ENCODE measurements at regions not wholly inside any gene's neighbourhood (a gene's known extent, or its start where the extent isn't known, plus 50 kb on each side); places are given as distances from the start of the nearest gene placed in this dataset.

DNA sequence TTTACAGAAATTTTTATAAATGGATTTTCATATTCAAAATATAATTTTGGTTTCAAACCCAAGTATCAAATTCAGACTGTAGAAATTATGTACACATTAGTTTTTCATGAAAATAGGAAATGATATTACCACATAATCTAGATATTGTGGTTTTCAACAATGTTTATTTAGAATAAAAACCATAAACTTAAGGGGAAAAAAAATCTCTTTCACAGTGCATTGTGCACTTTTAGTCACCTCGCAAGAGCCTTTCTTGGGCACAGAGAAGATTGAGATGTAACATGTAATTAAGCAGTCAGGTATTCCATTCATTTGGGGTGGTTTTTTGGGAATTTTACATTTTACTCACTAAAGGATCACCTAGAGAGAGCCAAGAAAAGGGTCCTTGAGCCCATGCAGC is 104.0 kb downstream of the TANC2 start:
- TF ChIP-seq, protein P1, sequence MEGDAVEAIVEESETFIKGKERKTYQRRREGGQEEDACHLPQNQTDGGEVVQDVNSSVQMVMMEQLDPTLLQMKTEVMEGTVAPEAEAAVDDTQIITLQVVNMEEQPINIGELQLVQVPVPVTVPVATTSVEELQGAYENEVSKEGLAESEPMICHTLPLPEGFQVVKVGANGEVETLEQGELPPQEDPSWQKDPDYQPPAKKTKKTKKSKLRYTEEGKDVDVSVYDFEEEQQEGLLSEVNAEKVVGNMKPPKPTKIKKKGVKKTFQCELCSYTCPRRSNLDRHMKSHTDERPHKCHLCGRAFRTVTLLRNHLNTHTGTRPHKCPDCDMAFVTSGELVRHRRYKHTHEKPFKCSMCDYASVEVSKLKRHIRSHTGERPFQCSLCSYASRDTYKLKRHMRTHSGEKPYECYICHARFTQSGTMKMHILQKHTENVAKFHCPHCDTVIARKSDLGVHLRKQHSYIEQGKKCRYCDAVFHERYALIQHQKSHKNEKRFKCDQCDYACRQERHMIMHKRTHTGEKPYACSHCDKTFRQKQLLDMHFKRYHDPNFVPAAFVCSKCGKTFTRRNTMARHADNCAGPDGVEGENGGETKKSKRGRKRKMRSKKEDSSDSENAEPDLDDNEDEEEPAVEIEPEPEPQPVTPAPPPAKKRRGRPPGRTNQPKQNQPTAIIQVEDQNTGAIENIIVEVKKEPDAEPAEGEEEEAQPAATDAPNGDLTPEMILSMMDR (IDR thresholded peaks at IDR 0.05), result no peak
- TF ChIP-seq POLR2A (IDR thresholded peaks at IDR 0.05) (no peak), POLR2AphosphoS5 (IDR thresholded peaks at IDR 0.05) (no peak), EP300 (IDR thresholded peaks at IDR 0.05) (no peak)
